ENCODE measurements at regions not wholly inside any gene's neighbourhood (a gene's known extent, or its start where the extent isn't known, plus 50 kb on each side); places are given as distances from the start of the nearest gene placed in this dataset.

DNA sequence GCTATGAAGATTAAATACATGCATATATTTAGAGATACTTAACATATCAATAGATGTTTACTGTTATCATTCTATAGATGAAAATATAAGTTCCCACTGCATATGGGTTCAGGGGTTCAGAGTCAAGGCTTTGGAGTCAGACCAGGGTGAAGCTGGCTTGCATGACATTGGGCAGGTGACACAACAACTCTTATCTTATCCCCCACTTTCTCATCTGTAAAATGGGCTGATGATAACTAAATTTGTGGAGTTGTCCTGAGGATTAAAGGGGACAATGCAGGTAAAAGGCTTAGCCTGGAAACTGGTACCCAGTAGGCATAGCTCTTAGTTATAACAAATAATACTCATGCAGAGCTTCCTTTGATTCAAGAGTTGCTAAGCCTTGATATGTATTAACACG lies 72.6 kb upstream of the BRINP1 start:
- no peak for DNase-seq

DNA sequence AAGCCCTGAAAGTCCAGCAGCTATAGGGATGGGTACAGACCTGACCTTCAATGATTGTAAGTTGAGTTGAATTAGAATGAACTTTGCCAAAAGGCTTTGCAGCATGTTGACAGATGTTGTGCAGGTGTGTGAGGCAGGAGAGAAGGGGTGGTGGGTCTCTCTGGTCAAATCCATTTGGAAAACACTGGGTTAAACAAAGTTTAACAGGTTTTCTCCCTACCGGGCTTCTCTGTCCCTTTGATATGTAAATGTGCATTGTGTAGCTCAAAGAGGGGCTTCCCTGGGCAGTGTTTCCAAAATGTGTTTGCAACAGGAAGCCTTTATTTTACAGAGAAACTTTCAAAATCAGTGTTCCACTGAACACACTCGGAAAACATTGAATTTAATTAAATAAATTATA lies 72.1 kb upstream of the BRINP1 start:
- DNase-seq = no peak

DNA sequence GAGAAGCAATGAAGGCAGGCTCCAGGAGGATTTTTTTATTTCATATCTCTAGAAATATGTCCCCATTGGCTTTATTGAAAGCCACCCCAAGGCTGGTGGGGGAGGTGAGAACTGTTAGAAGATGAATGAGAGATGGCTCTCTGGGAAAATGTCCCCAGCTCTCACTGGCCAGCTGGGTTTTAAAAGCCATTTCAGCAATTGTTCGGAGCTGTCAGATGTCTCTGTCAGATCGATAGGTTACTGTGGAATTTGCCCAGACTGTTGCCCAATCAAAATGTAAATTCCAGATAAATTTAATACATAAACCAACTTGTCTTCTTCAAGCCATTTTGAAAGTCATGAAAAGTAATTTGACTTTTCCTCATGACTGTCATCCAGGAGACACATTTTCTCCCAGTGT lies 67.0 kb upstream of the BRINP1 start:
- DNase-seq = no peak

DNA sequence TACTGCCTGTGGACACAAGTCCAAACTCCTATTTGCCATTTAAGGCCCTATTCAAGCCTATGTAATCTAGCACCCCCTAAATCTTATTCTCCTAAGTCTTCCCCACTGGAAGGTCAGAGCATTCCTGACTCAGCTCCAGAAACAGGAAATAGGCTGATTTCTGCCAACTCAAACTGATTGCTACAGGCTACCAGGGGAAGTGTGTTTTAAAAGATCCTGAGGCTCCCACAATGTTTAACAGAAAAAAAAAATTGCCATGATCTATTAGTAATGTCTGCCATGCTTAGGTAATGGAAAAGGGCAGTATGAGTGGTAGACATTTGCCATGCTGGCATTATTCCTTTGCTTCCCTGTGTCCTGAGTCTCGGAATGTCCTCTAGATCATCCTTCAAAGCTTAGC lies 65.8 kb upstream of the BRINP1 start:
- no peak for DNase-seq

DNA sequence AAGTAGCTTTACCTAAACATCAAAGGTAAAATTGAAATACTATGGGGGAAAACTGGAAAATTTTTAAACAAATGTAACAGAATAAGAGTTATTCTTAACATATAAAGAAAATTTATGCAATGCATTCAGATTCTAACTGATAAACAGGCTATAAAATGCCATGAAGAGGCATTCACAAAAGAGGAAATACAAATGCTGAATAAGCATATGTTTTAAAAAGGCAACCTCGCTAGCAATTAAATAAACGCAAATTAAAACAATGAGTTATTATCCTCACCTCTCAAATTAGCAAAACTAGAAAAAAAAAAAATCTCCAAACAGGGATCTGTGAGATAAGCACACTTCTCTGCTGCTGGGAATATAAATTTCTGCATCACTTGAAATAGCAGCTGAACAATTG lies 63.2 kb upstream of the BRINP1 start:
- no peak for DNase-seq

GRCh38 chr9:119429302-119429701 lies 60.1 kb upstream of the BRINP1 start:
- no peak for DNase-seq

GRCh38 chr9:119420231-119420630 lies 51.0 kb upstream of the BRINP1 start:
- no peak for DNase-seq

All from fibroblast of skin of right biceps (primary cell).